ENCODE measurements at regions not wholly inside any gene's neighbourhood (a gene's known extent, or its start where the extent isn't known, plus 50 kb on each side); places are given as distances from the start of the nearest gene placed in this dataset.
"Not testable (repeated sequence)": the region's sequence is repeated elsewhere in the genome, so short reads cannot be mapped to it uniquely, and the experiment has no call there.

- TF ChIP-seq EZH2phosphoT487 (IDR thresholded peaks at IDR 0.05; ENCODE audit: insufficient read depth, low read depth); EZH2 (IDR thresholded peaks at IDR 0.05; ENCODE audit: insufficient read depth, poor library complexity, severe bottlenecking): not testable (repeated sequence)
Measured at GRCh38 chr5:36395947-36396346, 94.2 kb upstream of the RANBP3L start.
